A673 (cell line): ENCODE measurements at regions not wholly inside any gene's neighbourhood (a gene's known extent, or its start where the extent isn't known, plus 50 kb on each side); places are given as distances from the start of the nearest gene placed in this dataset.

Experiments used
- CTCF ChIP-seq: fragments of 300-800, 200-600 bp; sonication (generic); conservative IDR thresholded peaks from 2 replicates; pipeline ENCODE4 v1.5.1; 2017; ENCODE audit warnings: low read depth, mild to moderate bottlenecking, antibody characterized with exemption, low read length, moderate library complexity, mixed read lengths
- EZH2 ChIP-seq: fragments of 200-600 bp; sonication (generic); IDR thresholded peaks from 2 replicates; pipeline ENCODE4 v1.6.1; 2017; ENCODE audit warnings: borderline replicate concordance, low read depth, mild to moderate bottlenecking, mixed read lengths, antibody characterized with exemption, low read length; ENCODE audit not compliant: poor library complexity, severe bottlenecking

GRCh38 chr5:61904730-61905129 lies 401.3 kb upstream of the KIF2A start:
- TF ChIP-seq CTCF (no peak), EZH2 (no peak)
